ENCODE measurements at regions not wholly inside any gene's neighbourhood (a gene's known extent, or its start where the extent isn't known, plus 50 kb on each side); places are given as distances from the start of the nearest gene placed in this dataset.
"Not testable (repeated sequence)": the region's sequence is repeated elsewhere in the genome, so short reads cannot be mapped to it uniquely, and the experiment has no call there.

- DNase-seq (ENCODE audit: low spot score): no peak
- no peak for TF ChIP-seq CTCF (IDR thresholded peaks at IDR 0.05; ENCODE audit: extremely low read depth, insufficient read depth, missing control alignments)
- in situ Hi-C loops (cut with MboI; ENCODE audit: low pct_unique_long_range_greater_than_20kb, low sequenced_read_pairs, unreplicated experiment): no loop called here
These were observed 279.2 kb upstream of the SATB1 start for GRCh38 chr3:18704326-18704725.

- DNase-seq (ENCODE audit: low spot score): no peak
- TF ChIP-seq CTCF (IDR thresholded peaks at IDR 0.05; ENCODE audit: extremely low read depth, insufficient read depth, missing control alignments): no peak
- in situ Hi-C loops (cut with MboI; ENCODE audit: low pct_unique_long_range_greater_than_20kb, low sequenced_read_pairs, unreplicated experiment): no loop called here
These were observed 278.7 kb upstream of the SATB1 start for GRCh38 chr3:18703798-18704197.

GRCh38 chr3:18693588-18694329, 268.6 kb upstream of the SATB1 start:
- in situ Hi-C loops (cut with MboI; ENCODE audit: low pct_unique_long_range_greater_than_20kb, low sequenced_read_pairs, unreplicated experiment); DNase-seq (ENCODE audit: low spot score): not testable (repeated sequence)

GRCh38 chr3:18687286-18687685, 262.1 kb upstream of the SATB1 start:
- no peak for TF ChIP-seq CTCF (IDR thresholded peaks at IDR 0.05; ENCODE audit: extremely low read depth, insufficient read depth, missing control alignments)
- no peak for DNase-seq (ENCODE audit: low spot score)
- in situ Hi-C loops (cut with MboI; ENCODE audit: low pct_unique_long_range_greater_than_20kb, low sequenced_read_pairs, unreplicated experiment): no loop called here

- in situ Hi-C loops (cut with MboI; ENCODE audit: low pct_unique_long_range_greater_than_20kb, low sequenced_read_pairs, unreplicated experiment): no loop called here
- DNase-seq (ENCODE audit: low spot score): no peak
- no peak for TF ChIP-seq CTCF (IDR thresholded peaks at IDR 0.05; ENCODE audit: extremely low read depth, insufficient read depth, missing control alignments)
These were observed 258.8 kb upstream of the SATB1 start for GRCh38 chr3:18683900-18684299.

- DNase-seq (ENCODE audit: low spot score): no peak
- in situ Hi-C loops (cut with MboI; ENCODE audit: low pct_unique_long_range_greater_than_20kb, low sequenced_read_pairs, unreplicated experiment): no loop called here
- no peak for TF ChIP-seq CTCF (IDR thresholded peaks at IDR 0.05; ENCODE audit: extremely low read depth, insufficient read depth, missing control alignments)
These were observed 256.7 kb upstream of the SATB1 start for GRCh38 chr3:18681818-18682345.

GRCh38 chr3:18680758-18681157, 255.6 kb upstream of the SATB1 start:
- no peak for TF ChIP-seq CTCF (IDR thresholded peaks at IDR 0.05; ENCODE audit: extremely low read depth, insufficient read depth, missing control alignments)
- DNase-seq (ENCODE audit: low spot score): no peak
- in situ Hi-C loops (cut with MboI; ENCODE audit: low pct_unique_long_range_greater_than_20kb, low sequenced_read_pairs, unreplicated experiment): no loop called here

Measured in GM13977 (cell line).